ENCODE measurements at regions not wholly inside any gene's neighbourhood (a gene's known extent, or its start where the extent isn't known, plus 50 kb on each side); places are given as distances from the start of the nearest gene placed in this dataset.

GRCh38 chr6:144862769-144863168, 577.6 kb downstream of the UTRN start:
- no peak for TF ChIP-seq CTCF (IDR thresholded peaks at IDR 0.05)
- no peak for TF ChIP-seq POLR2AphosphoS5 (IDR thresholded peaks at IDR 0.05)
- TF ChIP-seq POLR2A (IDR thresholded peaks at IDR 0.05), result no peak
- TF ChIP-seq EP300 (IDR thresholded peaks at IDR 0.05), result no peak

All from gastroesophageal sphincter (tissue), 3 donors.